GM23338 (cell line): ENCODE measurements at regions not wholly inside any gene's neighbourhood (a gene's known extent, or its start where the extent isn't known, plus 50 kb on each side); places are given as distances from the start of the nearest gene placed in this dataset.
"Not testable (repeated sequence)": the region's sequence is repeated elsewhere in the genome, so short reads cannot be mapped to it uniquely, and the experiment has no call there.

ENCODE experiments used
- EZH2 ChIP-seq: fragments of 200-600 bp; sonication (generic); IDR thresholded peaks from one replicate; pipeline ENCODE4 v1.8.0; 2017; ENCODE audit warnings: antibody characterized with exemption, mild to moderate bottlenecking, low read depth; ENCODE audit not compliant: unreplicated experiment
- EZH2phosphoT487 ChIP-seq: fragments of 200-600 bp; sonication (generic); IDR thresholded peaks from one replicate; pipeline ENCODE4 v1.8.1; 2018; ENCODE audit warnings: antibody characterized with exemption; ENCODE audit not compliant: unreplicated experiment
- POLR2AphosphoS5 ChIP-seq: IDR thresholded peaks from 2 replicates; pipeline ENCODE4 v1.6.1; 2016; ENCODE audit warnings: antibody characterized with exemption, low read depth
- TF ChIP-seq, protein P1 (sequence below), 2 experiments: fragments of 200-600 bp in 1 of 2; sonication (generic) in 1 of 2; conservative IDR thresholded peaks; 2 replicates each; pipeline versions ENCODE4 v1.5.1 to v1.6.1; 2016 to 2017; ENCODE audit warnings: antibody characterized with exemption in 2 of 2, low read depth in 2 of 2, mild to moderate bottlenecking in 2 of 2, moderate library complexity in 1 of 2

DNA sequence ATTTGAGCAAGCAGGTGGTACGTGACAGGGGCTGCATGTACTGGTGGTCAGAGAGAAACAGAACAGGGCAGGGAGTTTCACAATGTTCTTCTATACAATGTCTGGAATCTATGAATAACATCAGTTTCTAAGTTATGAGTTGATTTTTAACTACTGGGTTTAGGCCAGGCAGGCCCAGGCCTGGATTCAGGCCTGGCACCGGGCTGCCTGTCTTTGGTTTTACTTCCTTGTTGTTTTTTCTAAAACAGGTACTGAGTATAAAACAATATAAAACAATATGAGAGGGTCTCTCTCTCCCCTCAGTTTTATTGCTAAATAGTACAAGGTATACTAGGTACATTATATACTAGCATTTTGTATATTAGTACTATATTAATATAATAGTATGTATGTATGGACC lies 742.7 kb upstream of the FAT3 start:
- TF ChIP-seq, protein P1, sequence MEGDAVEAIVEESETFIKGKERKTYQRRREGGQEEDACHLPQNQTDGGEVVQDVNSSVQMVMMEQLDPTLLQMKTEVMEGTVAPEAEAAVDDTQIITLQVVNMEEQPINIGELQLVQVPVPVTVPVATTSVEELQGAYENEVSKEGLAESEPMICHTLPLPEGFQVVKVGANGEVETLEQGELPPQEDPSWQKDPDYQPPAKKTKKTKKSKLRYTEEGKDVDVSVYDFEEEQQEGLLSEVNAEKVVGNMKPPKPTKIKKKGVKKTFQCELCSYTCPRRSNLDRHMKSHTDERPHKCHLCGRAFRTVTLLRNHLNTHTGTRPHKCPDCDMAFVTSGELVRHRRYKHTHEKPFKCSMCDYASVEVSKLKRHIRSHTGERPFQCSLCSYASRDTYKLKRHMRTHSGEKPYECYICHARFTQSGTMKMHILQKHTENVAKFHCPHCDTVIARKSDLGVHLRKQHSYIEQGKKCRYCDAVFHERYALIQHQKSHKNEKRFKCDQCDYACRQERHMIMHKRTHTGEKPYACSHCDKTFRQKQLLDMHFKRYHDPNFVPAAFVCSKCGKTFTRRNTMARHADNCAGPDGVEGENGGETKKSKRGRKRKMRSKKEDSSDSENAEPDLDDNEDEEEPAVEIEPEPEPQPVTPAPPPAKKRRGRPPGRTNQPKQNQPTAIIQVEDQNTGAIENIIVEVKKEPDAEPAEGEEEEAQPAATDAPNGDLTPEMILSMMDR (conservative IDR thresholded peaks at IDR 0.05; ENCODE audit: low read depth in 2 of 2): not testable (repeated sequence)
- TF ChIP-seq EZH2phosphoT487, POLR2AphosphoS5, EZH2: not testable (repeated sequence)
